K562 (cell line): ENCODE measurements at regions not wholly inside any gene's neighbourhood (a gene's known extent, or its start where the extent isn't known, plus 50 kb on each side); places are given as distances from the start of the nearest gene placed in this dataset.

ENCODE experiments used
- BMI1 ChIP-seq: fragments of 150-350 bp; IDR thresholded peaks from 2 replicates; pipeline ENCODE4 v1.6.1; 2014; ENCODE audit warnings: low read length
- EZH2 ChIP-seq: IDR thresholded peaks from 2 replicates; pipeline ENCODE4 v1.6.1; 2012; ENCODE audit warnings: low read depth, mild to moderate bottlenecking, inconsistent platforms, low read length, borderline replicate concordance
- FOXK1 ChIP-seq: sonication (generic); formaldehyde crosslinking; IDR thresholded peaks from 2 replicates; pipeline ENCODE4 v1.8.0; 2022; ENCODE audit warnings: missing genetic modification reagents, mild to moderate bottlenecking, borderline replicate concordance
- MAFG ChIP-seq: fragments of 450-650 bp; conservative IDR thresholded peaks from 2 replicates; pipeline ENCODE4 v1.6.1; 2016; ENCODE audit warnings: missing genetic modification characterization, missing compliant biosample characterization
- PATZ1 ChIP-seq: fragments of 250-450 bp; sonication (Bioruptor Pico); IDR thresholded peaks from 2 replicates; pipeline ENCODE4 v1.5.0; 2020; ENCODE audit warnings: mild to moderate bottlenecking, borderline replicate concordance
- PTTG1 ChIP-seq: fragments of 450-650 bp; IDR thresholded peaks from 2 replicates; pipeline ENCODE4 v1.6.1; 2016; ENCODE audit warnings: low read depth, mild to moderate bottlenecking, missing genetic modification characterization, missing compliant biosample characterization
- SMARCE1 ChIP-seq: fragments of 450-650 bp; IDR thresholded peaks from 2 replicates; pipeline ENCODE4 v1.7.1; 2016; ENCODE audit warnings: mild to moderate bottlenecking
- ZEB2 ChIP-seq: fragments of 450-650 bp; IDR thresholded peaks from 2 replicates; pipeline ENCODE4 v1.6.1; 2016
- ZNF512 ChIP-seq: IDR thresholded peaks from 2 replicates; pipeline ENCODE4 v1.6.1; 2016; ENCODE audit warnings: missing genetic modification characterization, missing compliant biosample characterization

- TF ChIP-seq PATZ1 (CRISPR knock-in tag) = no peak
- TF ChIP-seq PTTG1 (tag) = no peak
- no peak for TF ChIP-seq BMI1
- no peak for TF ChIP-seq SMARCE1
- TF ChIP-seq ZEB2 = no peak
- TF ChIP-seq ZNF512 (tag) = no peak
- no peak for TF ChIP-seq FOXK1 (CRISPR knock-in tag)
- no peak for TF ChIP-seq MAFG (tag)
- TF ChIP-seq EZH2 = no peak
- TF ChIP-seq, all 486 proteins: peak for 9
Observed at GRCh38 chr6:6494677-6495076, 93.8 kb upstream of the LY86 start (continued).
